HCT116 (cell line): ENCODE measurements at regions not wholly inside any gene's neighbourhood (a gene's known extent, or its start where the extent isn't known, plus 50 kb on each side); places are given as distances from the start of the nearest gene placed in this dataset.

Source experiments
- ATAC-seq: fragments of 200-7000 bp; cut with Tn5 transposase; 2 replicates; pipeline ENCODE4 v1.9.1; 2020; ENCODE audit warnings: mild to moderate bottlenecking, moderate library complexity
- BruUV-seq: library from RNA; stranded (reverse); fragments of 400-500 nt; replicated peaks from 2 replicates; lab custom pipeline; 2021; lab: Mats Ljungman, UMichigan
- CTCF ChIA-PET: fragments of 300-600 bp; sonication (Branson Sonifier 250); formaldehyde crosslinking; loops from one replicate; lab custom pipeline; 2021; ENCODE audit warnings: antibody characterized with exemption; lab: Charles Lee
- POLR2A ChIA-PET: fragments of 300-600, 350-600 bp; sonication (Branson Sonifier 250); formaldehyde crosslinking; loops from one replicate; lab custom pipeline; 2021; ENCODE audit warnings: antibody characterized with exemption; lab: Charles Lee
- RAD21 ChIA-PET, 2 experiments: fragments of 300-600 bp; sonication (Branson Sonifier 250); formaldehyde crosslinking; loops; one replicate each; lab custom pipeline; 2023; ENCODE audit warnings: low total read pairs in 2 of 2; ENCODE audit not compliant: uncharacterized antibody in 2 of 2, unreplicated experiment in 2 of 2, low non-redundant PET in 1 of 2; lab: Charles Lee
- DNase-seq: peaks from one replicate; pipeline ENCODE4 v3.0.0-alpha.2; 2010; ENCODE audit warnings: low read depth, low spot score
- H2AFZ ChIP-seq: fragments of 200-600 bp; shearing (Covaris generic), sonication (generic); 2 replicates; pipeline ENCODE4 v1.6.1; 2017; ENCODE audit warnings: low read depth, mixed run types, mixed read lengths, antibody characterized with exemption, low read length; ENCODE audit not compliant: poor library complexity, severe bottlenecking
- H3K27ac ChIP-seq: 2 replicates; pipeline ENCODE4 v1.5.1; 2012; ENCODE audit warnings: low read depth, low read length
- H3K27me3 ChIP-seq: fragments of 200-600 bp; sonication (generic); 2 replicates; pipeline ENCODE4 v1.6.1; 2016; ENCODE audit warnings: mixed run types, low read length, mixed read lengths; ENCODE audit not compliant: insufficient read depth
- H3K36me3 ChIP-seq, 2 experiments: fragments of 200-500 bp in 1 of 2; fragments of 200-600 bp in 1 of 2; sonication (Bioruptor generic) in 1 of 2; sonication (generic) in 1 of 2; 2 replicates each; pipeline versions ENCODE4 v1.5.1 to v1.6.1; 2014 to 2016; ENCODE audit warnings: low read length in 2 of 2, inconsistent platforms in 1 of 2, mixed read lengths in 1 of 2, mixed run types in 1 of 2; ENCODE audit not compliant: insufficient read depth in 2 of 2, control insufficient read depth in 1 of 2
- H3K4me1 ChIP-seq, 2 experiments: fragments of 200-600 bp in 1 of 2; sonication (generic) in 1 of 2; 2 replicates each; pipeline versions ENCODE4 v1.5.1 to v1.6.1; 2012 to 2017; ENCODE audit warnings: low read length in 2 of 2, inconsistent platforms in 1 of 2, mild to moderate bottlenecking in 1 of 2, mixed read lengths in 1 of 2, mixed run types in 1 of 2, moderate library complexity in 1 of 2; ENCODE audit not compliant: insufficient read depth in 2 of 2, control insufficient read depth in 1 of 2
- H3K4me2 ChIP-seq: fragments of 200-600 bp; sonication (generic); 2 replicates; pipeline ENCODE4 v1.6.1; 2017; ENCODE audit warnings: mixed run types, low read length, mixed read lengths
- H3K4me3 ChIP-seq, 2 experiments: fragments of 200-600 bp in 1 of 2; sonication (generic) in 1 of 2; replicated peaks in 1 of 2; 2 replicates each; pipeline ENCODE4 v1.5.1; 2011 to 2016; ENCODE audit warnings: low read length in 2 of 2, control low read depth in 1 of 2, low read depth in 1 of 2, mild to moderate bottlenecking in 1 of 2, mixed read lengths in 1 of 2, mixed run types in 1 of 2
- H3K79me2 ChIP-seq: fragments of 200-600 bp; sonication (generic); 2 replicates; pipeline ENCODE4 v1.6.1; 2017; ENCODE audit warnings: mild to moderate bottlenecking, mixed run types, low read length, moderate library complexity, mixed read lengths; ENCODE audit not compliant: insufficient read depth
- H3K9ac ChIP-seq: fragments of 200-600 bp; sonication (generic); 2 replicates; pipeline ENCODE4 v1.6.1; 2016; ENCODE audit warnings: low read length, mixed read lengths
- H3K9me2 ChIP-seq: fragments of 200-600 bp; sonication (generic), shearing (Covaris generic); 2 replicates; pipeline ENCODE4 v1.6.1; 2017; ENCODE audit warnings: mixed run types, mild to moderate bottlenecking, moderate library complexity; ENCODE audit not compliant: insufficient read depth
- H3K9me3 ChIP-seq, 2 experiments: fragments of 200-500 bp in 1 of 2; fragments of 200-600 bp in 1 of 2; sonication (Bioruptor generic) in 1 of 2; sonication (generic) in 1 of 2; 2 replicates each; pipeline ENCODE4 v1.6.1; 2014 to 2017; ENCODE audit warnings: low read length in 2 of 2, mixed read lengths in 2 of 2, inconsistent platforms in 1 of 2, low read depth in 1 of 2, mild to moderate bottlenecking in 1 of 2, mixed run types in 1 of 2, moderate library complexity in 1 of 2; ENCODE audit not compliant: control insufficient read depth in 1 of 2, insufficient read depth in 1 of 2
- H4K20me1 ChIP-seq: fragments of 200-600 bp; sonication (generic), shearing (Covaris generic); 2 replicates; pipeline ENCODE4 v1.6.1; 2017; ENCODE audit warnings: mixed run types, mild to moderate bottlenecking, moderate library complexity; ENCODE audit not compliant: insufficient read depth
- CBX3 ChIP-seq: IDR thresholded peaks from 2 replicates; pipeline ENCODE4 v1.6.1; 2012; ENCODE audit warnings: low read depth
- CEBPB ChIP-seq: IDR thresholded peaks from 2 replicates; pipeline ENCODE4 v1.6.1; 2012; ENCODE audit warnings: low read depth
- EGR1 ChIP-seq: IDR thresholded peaks from 2 replicates; pipeline ENCODE4 v1.6.1; 2012; ENCODE audit warnings: low read depth
- ELF1 ChIP-seq: IDR thresholded peaks from 2 replicates; pipeline ENCODE4 v1.6.1; 2012; ENCODE audit warnings: low read depth, borderline replicate concordance
- EZH2 ChIP-seq: fragments of 200-600 bp; sonication (generic); IDR thresholded peaks from 2 replicates; pipeline ENCODE4 v1.6.1; 2017; ENCODE audit warnings: antibody characterized with exemption, mixed run types
- EZH2phosphoT487 ChIP-seq: fragments of 200-600 bp; IDR thresholded peaks from 2 replicates; pipeline ENCODE4 v1.6.1; 2018; ENCODE audit warnings: antibody characterized with exemption, borderline replicate concordance
- JUND ChIP-seq: IDR thresholded peaks from 2 replicates; pipeline ENCODE4 v1.6.1; 2012
- POLR2A ChIP-seq: IDR thresholded peaks from 2 replicates; pipeline ENCODE4 v1.7.0; 2011; ENCODE audit warnings: borderline replicate concordance; ENCODE audit not compliant: insufficient read depth, insufficient read length; ENCODE audit errors: extremely low read depth
- YY1 ChIP-seq: IDR thresholded peaks from 2 replicates; pipeline ENCODE4 v1.6.1; 2011; ENCODE audit warnings: low read length, low read depth, moderate library complexity, mild to moderate bottlenecking; ENCODE audit not compliant: insufficient replicate concordance; ENCODE audit errors: extremely low read depth
- ZFX ChIP-seq: fragments of 450-650 bp; IDR thresholded peaks from 2 replicates; pipeline ENCODE4 v1.6.1; 2017
- intact Hi-C: fragments of 100-400 bp; cut with micrococcal nuclease; formaldehyde crosslinking; loops from 2 replicates; pipeline ENCODE4 v1.10.0; 2022
- TF ChIP-seq, protein P1 (sequence below), 3 experiments: fragments of 200-600 bp in 1 of 3; sonication (generic) in 1 of 3; IDR thresholded peaks in 2 of 3; conservative IDR thresholded peaks in 1 of 3; 2 replicates each; pipeline ENCODE4 v1.5.1; 2012 to 2017; ENCODE audit warnings: low read depth in 2 of 3, low read length in 2 of 3, antibody characterized with exemption in 1 of 3, borderline replicate concordance in 1 of 3, control low read depth in 1 of 3, mild to moderate bottlenecking in 1 of 3, mixed read lengths in 1 of 3, mixed run types in 1 of 3, moderate library complexity in 1 of 3; ENCODE audit not compliant: insufficient read depth in 1 of 3
- TF ChIP-seq, protein P2 (sequence below): IDR thresholded peaks from 2 replicates; pipeline ENCODE4 v1.6.1; 2011; ENCODE audit warnings: mild to moderate bottlenecking, low read length, moderate library complexity; ENCODE audit not compliant: insufficient replicate concordance; ENCODE audit errors: extremely low read depth
- TF ChIP-seq, protein P3 (sequence below): IDR thresholded peaks from 2 replicates; pipeline ENCODE4 v1.6.1; 2012
- TF ChIP-seq, protein P4 (sequence below): IDR thresholded peaks from 2 replicates; pipeline ENCODE4 v1.6.1; 2012

DNA sequence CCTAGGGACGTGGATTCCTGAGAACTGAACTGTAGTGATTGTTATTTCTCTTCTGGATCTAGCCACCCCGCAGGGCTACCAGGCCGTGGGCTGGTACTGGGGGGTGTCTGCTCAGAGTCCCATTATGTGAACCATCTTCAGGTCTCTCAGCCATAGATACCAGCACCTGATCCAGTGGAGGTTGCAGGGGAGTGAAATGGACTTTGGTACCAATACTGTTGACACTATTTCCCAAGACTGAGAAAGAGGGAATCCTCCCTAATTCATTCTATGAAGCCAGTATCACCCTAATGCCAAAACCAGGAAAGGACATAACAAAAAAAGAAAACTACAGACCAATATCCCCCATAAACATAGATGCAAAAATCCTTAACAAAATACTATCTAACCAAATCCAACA lies 237.0 kb upstream of the AGTR1 start:
- Histone ChIP-seq H3K4me3 (no peak overlapping the region), H3K9ac (no peak overlapping the region), H4K20me1 (no peaks in the 10 kb centered on the region), H2AFZ (no peak overlapping the region), H3K9me2 (no peaks in the 10 kb centered on the region), H3K79me2 (no peaks in the 10 kb centered on the region), H3K27ac (no peak overlapping the region), H3K4me2 (no peak overlapping the region), H3K4me1 (no peaks in the 10 kb centered on the region), H3K27me3 (no peaks in the 10 kb centered on the region), H3K36me3 (no peaks in the 10 kb centered on the region), H3K9me3 (no peaks in the 10 kb centered on the region)
- TF ChIP-seq JUND (no peak), EZH2phosphoT487 (no peak)
- ChIA-PET RAD21 (interaction anchor here in 1 of 2 experiments (1.3 kb wide), 1 partner anchor 81 kb away, joined by 3 read pairs; no protein-coding TSS in a partner anchor), POLR2A (no interaction called here), CTCF (no interaction called here)
- DNase-seq (no peak), ATAC-seq (no peak)
- BruUV-seq: no TSS peak
- intact Hi-C loops: loop anchor here (10.0 kb wide), 2 partner anchors 484 to 1866 kb away; no protein-coding TSS in a partner anchor

DNA sequence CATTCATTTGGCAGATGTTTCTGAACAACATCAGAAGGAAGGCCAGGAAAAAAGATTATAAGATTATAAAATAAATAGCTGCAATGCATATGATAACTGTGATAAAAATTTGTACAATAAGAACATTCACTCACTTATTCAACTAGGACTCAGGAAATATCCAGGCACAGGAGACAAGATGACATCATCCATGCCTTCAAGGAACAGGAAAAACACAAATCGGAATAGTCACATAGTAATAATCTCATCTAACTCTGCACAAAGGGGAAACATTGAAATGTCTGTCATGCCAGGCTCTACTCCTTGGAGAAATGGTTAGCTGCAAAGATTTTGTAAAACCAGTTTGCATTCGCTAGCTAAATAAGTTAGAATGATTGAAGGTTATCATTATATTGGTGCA lies 233.5 kb upstream of the AGTR1 start:
- no peaks in the 10 kb centered on the region for H3K9me2 ChIP-seq
- H3K9me3 ChIP-seq: no peaks in the 10 kb centered on the region
- H4K20me1 ChIP-seq: 0 out of 2 replicates have a peak, but pooled peaks cover 2% of the 10 kb centered on the region
- no TSS peak for BruUV-seq
- H3K4me1 ChIP-seq: no peaks in the 10 kb centered on the region
- H3K9ac ChIP-seq: no peak overlapping the region
- TF ChIP-seq POLR2A (no peak), CEBPB (no peak), ZFX (no peak), ELF1 (no peak), EGR1 (no peak), YY1 (no peak), EZH2phosphoT487 (no peak), JUND (no peak), EZH2 (no peak), CBX3 (no peak)
- TF ChIP-seq, protein P1, sequence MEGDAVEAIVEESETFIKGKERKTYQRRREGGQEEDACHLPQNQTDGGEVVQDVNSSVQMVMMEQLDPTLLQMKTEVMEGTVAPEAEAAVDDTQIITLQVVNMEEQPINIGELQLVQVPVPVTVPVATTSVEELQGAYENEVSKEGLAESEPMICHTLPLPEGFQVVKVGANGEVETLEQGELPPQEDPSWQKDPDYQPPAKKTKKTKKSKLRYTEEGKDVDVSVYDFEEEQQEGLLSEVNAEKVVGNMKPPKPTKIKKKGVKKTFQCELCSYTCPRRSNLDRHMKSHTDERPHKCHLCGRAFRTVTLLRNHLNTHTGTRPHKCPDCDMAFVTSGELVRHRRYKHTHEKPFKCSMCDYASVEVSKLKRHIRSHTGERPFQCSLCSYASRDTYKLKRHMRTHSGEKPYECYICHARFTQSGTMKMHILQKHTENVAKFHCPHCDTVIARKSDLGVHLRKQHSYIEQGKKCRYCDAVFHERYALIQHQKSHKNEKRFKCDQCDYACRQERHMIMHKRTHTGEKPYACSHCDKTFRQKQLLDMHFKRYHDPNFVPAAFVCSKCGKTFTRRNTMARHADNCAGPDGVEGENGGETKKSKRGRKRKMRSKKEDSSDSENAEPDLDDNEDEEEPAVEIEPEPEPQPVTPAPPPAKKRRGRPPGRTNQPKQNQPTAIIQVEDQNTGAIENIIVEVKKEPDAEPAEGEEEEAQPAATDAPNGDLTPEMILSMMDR (IDR thresholded peaks at IDR 0.05 in 2 of 3, conservative IDR thresholded peaks at IDR 0.05 in 1 of 3; ENCODE audit: borderline replicate concordance in 1 of 3, insufficient read depth in 1 of 3, low read depth in 2 of 3, low read length in 2 of 3): no peak
- TF ChIP-seq, protein P2, sequence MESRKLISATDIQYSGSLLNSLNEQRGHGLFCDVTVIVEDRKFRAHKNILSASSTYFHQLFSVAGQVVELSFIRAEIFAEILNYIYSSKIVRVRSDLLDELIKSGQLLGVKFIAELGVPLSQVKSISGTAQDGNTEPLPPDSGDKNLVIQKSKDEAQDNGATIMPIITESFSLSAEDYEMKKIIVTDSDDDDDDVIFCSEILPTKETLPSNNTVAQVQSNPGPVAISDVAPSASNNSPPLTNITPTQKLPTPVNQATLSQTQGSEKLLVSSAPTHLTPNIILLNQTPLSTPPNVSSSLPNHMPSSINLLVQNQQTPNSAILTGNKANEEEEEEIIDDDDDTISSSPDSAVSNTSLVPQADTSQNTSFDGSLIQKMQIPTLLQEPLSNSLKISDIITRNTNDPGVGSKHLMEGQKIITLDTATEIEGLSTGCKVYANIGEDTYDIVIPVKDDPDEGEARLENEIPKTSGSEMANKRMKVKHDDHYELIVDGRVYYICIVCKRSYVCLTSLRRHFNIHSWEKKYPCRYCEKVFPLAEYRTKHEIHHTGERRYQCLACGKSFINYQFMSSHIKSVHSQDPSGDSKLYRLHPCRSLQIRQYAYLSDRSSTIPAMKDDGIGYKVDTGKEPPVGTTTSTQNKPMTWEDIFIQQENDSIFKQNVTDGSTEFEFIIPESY: no peak
- TF ChIP-seq, protein P3, sequence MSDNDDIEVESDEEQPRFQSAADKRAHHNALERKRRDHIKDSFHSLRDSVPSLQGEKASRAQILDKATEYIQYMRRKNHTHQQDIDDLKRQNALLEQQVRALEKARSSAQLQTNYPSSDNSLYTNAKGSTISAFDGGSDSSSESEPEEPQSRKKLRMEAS: no peak
- TF ChIP-seq, protein P4, sequence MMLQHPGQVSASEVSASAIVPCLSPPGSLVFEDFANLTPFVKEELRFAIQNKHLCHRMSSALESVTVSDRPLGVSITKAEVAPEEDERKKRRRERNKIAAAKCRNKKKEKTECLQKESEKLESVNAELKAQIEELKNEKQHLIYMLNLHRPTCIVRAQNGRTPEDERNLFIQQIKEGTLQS: no peak
- no peak overlapping the region for H3K27ac ChIP-seq
- ChIA-PET CTCF (no interaction called here), RAD21 (no interaction called here), POLR2A (no interaction called here)
- intact Hi-C loops: loop anchor here (10.0 kb wide), 2 partner anchors 481 to 1869 kb away; no protein-coding TSS in a partner anchor
- H3K36me3 ChIP-seq: no peaks in the 10 kb centered on the region
- H3K4me3 ChIP-seq: no peak overlapping the region
- no peaks in the 10 kb centered on the region for H3K27me3 ChIP-seq
- no peak for DNase-seq
- no peak overlapping the region for H3K4me2 ChIP-seq
- ATAC-seq: no peak
- no peaks in the 10 kb centered on the region for H3K79me2 ChIP-seq
- H2AFZ ChIP-seq: no peak overlapping the region
